ENCODE measurements at regions not wholly inside any gene's neighbourhood (a gene's known extent, or its start where the extent isn't known, plus 50 kb on each side); places are given as distances from the start of the nearest gene placed in this dataset.

GRCh38 chr5:2217219-2217618 lies 334.5 kb upstream of the IRX4 start:
- no peak overlapping the region for H2BK12ac ChIP-seq (ENCODE audit: low read depth, low read length)
- no peak overlapping the region for H4K91ac ChIP-seq (replicated peaks; ENCODE audit: insufficient read length, low read length)
- no peaks in the 10 kb centered on the region; a peak in 1 of 7 replicates for H3K4me1 ChIP-seq (replicated peaks in 1 of 4; ENCODE audit: control insufficient read depth in 3 of 4, insufficient read depth in 4 of 4, low read length in 3 of 4)
- TF ChIP-seq SIX5 (IDR thresholded peaks at IDR 0.05; ENCODE audit: low read depth, low read length) (no peak), NANOG (IDR thresholded peaks at IDR 0.05; ENCODE audit: insufficient read depth, low read depth, low read length, poor library complexity, severe bottlenecking) (no peak), SIN3A (conservative IDR thresholded peaks at IDR 0.05 in 1 of 2, IDR thresholded peaks at IDR 0.05 in 1 of 2; ENCODE audit: low read depth in 1 of 2, low read length in 2 of 2) (no peak), CTBP2 (IDR thresholded peaks at IDR 0.05; ENCODE audit: borderline replicate concordance, insufficient read depth, insufficient read length, low read length) (no peak)
- no peak overlapping the region for H3K9ac ChIP-seq (replicated peaks in 1 of 4; ENCODE audit: extremely low read depth in 1 of 4, low read depth in 3 of 4, low read length in 3 of 4)
- peaks cover 8% of the 10 kb centered on the region; the same call in 1 of the 2 replicates for H3K23me2 ChIP-seq (ENCODE audit: low read depth, low read length)
- no peak for FAIRE-seq
- H3K14ac ChIP-seq (ENCODE audit: insufficient read length), result no peak overlapping the region
- H2BK15ac ChIP-seq (ENCODE audit: low read length), result no peak overlapping the region
- no peak overlapping the region for H2AK5ac ChIP-seq (ENCODE audit: low read depth, low read length)
- H2BK120ac ChIP-seq (replicated peaks; ENCODE audit: low read depth, low read length), result no peak overlapping the region
- H3K79me2 ChIP-seq (ENCODE audit: control insufficient read depth in 1 of 2, insufficient read depth in 2 of 2, low read length in 2 of 2), result no peaks in the 10 kb centered on the region
- H3K36me3 ChIP-seq (ENCODE audit: control insufficient read depth in 2 of 4, insufficient read depth in 4 of 4, low read length in 3 of 4), result no peaks in the 10 kb centered on the region
- no peaks in the 10 kb centered on the region for H3K79me1 ChIP-seq (ENCODE audit: low read depth, low read length)
- no peak overlapping the region for H3K56ac ChIP-seq (replicated peaks; ENCODE audit: insufficient read length, low read depth, low read length)
- no peak overlapping the region for H3K4me2 ChIP-seq (ENCODE audit: insufficient read depth in 1 of 2, low read depth in 2 of 2, low read length in 2 of 2)
- CTCF ChIA-PET (ENCODE audit: partially characterized antibody), result no interaction called here
- peaks cover 0 to 2% of the 10 kb centered on the region in 2 experiments for H4K20me1 ChIP-seq (replicated peaks in 1 of 2; ENCODE audit: control insufficient read depth in 1 of 2, insufficient read depth in 2 of 2, low read length in 2 of 2)
- H3K18ac ChIP-seq (ENCODE audit: extremely low read depth, low read length), result no peak overlapping the region
- H3K27me3 ChIP-seq (replicated peaks in 1 of 4; ENCODE audit: control insufficient read depth in 3 of 4, extremely low read depth in 1 of 4, insufficient read depth in 3 of 4, low read length in 3 of 4), result no peaks in the 10 kb centered on the region
- 90% methylated on average over 4 of the region's 4 CpGs; no CpG with 5 or more reads in 1 of the 2 experiments for WGBS, 2 experiments (ENCODE audit: extremely low coverage in 1 of 2, insufficient coverage in 1 of 2, insufficient read length in 1 of 2, insufficient replicate concordance in 2 of 2, low coverage in 1 of 2, low lambda C conversion rate in 2 of 2, missing lambda C conversion rate in 1 of 2)
- no peak overlapping the region for H4K8ac ChIP-seq (ENCODE audit: extremely low read depth, insufficient read depth, low read length)
- no peak overlapping the region for H4K5ac ChIP-seq (ENCODE audit: insufficient read length, low read depth, low read length)
- no peak overlapping the region for H3K4me3 ChIP-seq (ENCODE audit: extremely low read depth in 1 of 4, insufficient read depth in 2 of 4, low read depth in 3 of 4, low read length in 4 of 4)
- DNase-seq (ENCODE audit: low read depth in 1 of 2, low spot score in 2 of 2), result no peak
- POLR2A ChIA-PET (ENCODE audit: partially characterized antibody), result no interaction called here
- H3K27ac ChIP-seq (ENCODE audit: low read depth, low read length), result no peak overlapping the region
- no peak overlapping the region for H3K23ac ChIP-seq (ENCODE audit: insufficient read length)
- H3K4ac ChIP-seq (replicated peaks; ENCODE audit: insufficient read length, low read depth, low read length), result no peak overlapping the region
- no peak overlapping the region for H2BK5ac ChIP-seq (ENCODE audit: low read depth, low read length)
- H2BK20ac ChIP-seq (ENCODE audit: low read length), result no peak overlapping the region
- H2AFZ ChIP-seq (ENCODE audit: low read length), result no peak overlapping the region
- H3K9me3 ChIP-seq (ENCODE audit: insufficient read depth in 2 of 2, low read depth in 1 of 2, low read length in 1 of 2), result no peaks in the 10 kb centered on the region

Data from H1 (cell line).